GM12864 (cell line): ENCODE measurements at regions not wholly inside any gene's neighbourhood (a gene's known extent, or its start where the extent isn't known, plus 50 kb on each side); places are given as distances from the start of the nearest gene placed in this dataset.

Experiments used
- DNase-seq: peaks from one replicate; pipeline ENCODE4 v3.0.0-alpha.2; 2011; ENCODE audit warnings: low read depth
- H3K4me3 ChIP-seq: 2 replicates; pipeline ENCODE4 v1.5.1; 2011; ENCODE audit warnings: mild to moderate bottlenecking, low read depth, low read length, control low read depth
- TF ChIP-seq, protein P1 (sequence below): IDR thresholded peaks from 2 replicates; pipeline ENCODE4 v1.5.1; 2011; ENCODE audit warnings: low read depth, mild to moderate bottlenecking, moderate library complexity, low read length, control low read depth, inconsistent platforms; ENCODE audit errors: missing control alignments

- no peak for DNase-seq
- TF ChIP-seq, protein P1, sequence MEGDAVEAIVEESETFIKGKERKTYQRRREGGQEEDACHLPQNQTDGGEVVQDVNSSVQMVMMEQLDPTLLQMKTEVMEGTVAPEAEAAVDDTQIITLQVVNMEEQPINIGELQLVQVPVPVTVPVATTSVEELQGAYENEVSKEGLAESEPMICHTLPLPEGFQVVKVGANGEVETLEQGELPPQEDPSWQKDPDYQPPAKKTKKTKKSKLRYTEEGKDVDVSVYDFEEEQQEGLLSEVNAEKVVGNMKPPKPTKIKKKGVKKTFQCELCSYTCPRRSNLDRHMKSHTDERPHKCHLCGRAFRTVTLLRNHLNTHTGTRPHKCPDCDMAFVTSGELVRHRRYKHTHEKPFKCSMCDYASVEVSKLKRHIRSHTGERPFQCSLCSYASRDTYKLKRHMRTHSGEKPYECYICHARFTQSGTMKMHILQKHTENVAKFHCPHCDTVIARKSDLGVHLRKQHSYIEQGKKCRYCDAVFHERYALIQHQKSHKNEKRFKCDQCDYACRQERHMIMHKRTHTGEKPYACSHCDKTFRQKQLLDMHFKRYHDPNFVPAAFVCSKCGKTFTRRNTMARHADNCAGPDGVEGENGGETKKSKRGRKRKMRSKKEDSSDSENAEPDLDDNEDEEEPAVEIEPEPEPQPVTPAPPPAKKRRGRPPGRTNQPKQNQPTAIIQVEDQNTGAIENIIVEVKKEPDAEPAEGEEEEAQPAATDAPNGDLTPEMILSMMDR = no peak
- no peak overlapping the region for H3K4me3 ChIP-seq
These were observed 80.3 kb upstream of the CNKSR3 start for GRCh38 chr6:154590756-154591155.

GRCh38 chr6:154591234-154591633 lies 80.7 kb upstream of the CNKSR3 start:
- no peak overlapping the region for H3K4me3 ChIP-seq
- DNase-seq = no peak
- TF ChIP-seq, protein P1 = no peak

GRCh38 chr6:154592199-154592860 lies 81.8 kb upstream of the CNKSR3 start:
- H3K4me3 ChIP-seq = no peak overlapping the region
- no peak for DNase-seq
- TF ChIP-seq, protein P1 = no peak

- H3K4me3 ChIP-seq = no peak overlapping the region
- TF ChIP-seq, protein P1 = no peak
- DNase-seq = no peak
These were observed 82.6 kb upstream of the CNKSR3 start for GRCh38 chr6:154593122-154593521.

- no peak for DNase-seq
- TF ChIP-seq, protein P1 = no peak
- H3K4me3 ChIP-seq = no peak overlapping the region
These were observed 84.2 kb upstream of the CNKSR3 start for GRCh38 chr6:154594496-154595198.

DNA sequence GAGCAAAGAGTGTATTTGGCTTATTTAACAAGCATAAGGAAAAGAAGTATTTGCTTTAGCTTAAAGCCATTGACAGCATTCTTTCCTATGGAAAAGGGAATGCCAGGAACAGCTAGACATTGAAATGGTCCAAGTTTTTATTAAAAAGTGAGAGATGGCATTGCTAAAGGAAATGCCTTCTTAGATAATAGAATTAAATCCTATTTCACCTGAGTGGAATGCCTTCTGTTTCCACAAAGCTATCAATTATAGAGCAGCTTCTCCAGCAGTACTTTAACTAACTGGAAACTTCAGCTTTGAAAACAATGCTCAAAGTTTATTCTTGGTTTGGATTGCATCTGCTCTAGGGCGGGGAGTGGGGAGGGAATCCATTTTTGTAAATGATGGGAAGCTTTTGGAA lies 85.1 kb upstream of the CNKSR3 start:
- no peak for DNase-seq
- no peak overlapping the region for H3K4me3 ChIP-seq
- TF ChIP-seq, protein P1 = no peak

DNA sequence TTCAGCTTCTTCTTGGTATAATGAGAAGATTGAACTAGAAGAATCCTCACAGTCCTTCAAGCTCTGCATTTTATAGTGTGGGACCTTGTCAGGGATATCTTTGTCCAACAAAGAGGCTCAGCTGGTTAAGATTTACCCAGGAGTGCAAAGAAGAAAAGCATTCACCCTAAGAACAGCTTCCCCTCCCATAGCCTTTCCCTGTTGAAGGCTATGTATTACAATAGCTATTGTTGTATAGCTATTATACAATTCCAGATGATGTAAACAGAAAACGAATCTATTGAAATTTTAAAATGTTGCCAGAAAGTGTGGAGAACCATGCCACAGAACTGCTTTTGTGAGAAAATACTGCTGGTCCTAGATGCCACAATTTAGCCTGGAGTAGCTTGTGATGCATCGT lies 85.5 kb upstream of the CNKSR3 start:
- TF ChIP-seq, protein P1 = no peak
- DNase-seq = no peak
- no peak overlapping the region for H3K4me3 ChIP-seq
